ENCODE measurements at regions not wholly inside any gene's neighbourhood (a gene's known extent, or its start where the extent isn't known, plus 50 kb on each side); places are given as distances from the start of the nearest gene placed in this dataset.

DNA sequence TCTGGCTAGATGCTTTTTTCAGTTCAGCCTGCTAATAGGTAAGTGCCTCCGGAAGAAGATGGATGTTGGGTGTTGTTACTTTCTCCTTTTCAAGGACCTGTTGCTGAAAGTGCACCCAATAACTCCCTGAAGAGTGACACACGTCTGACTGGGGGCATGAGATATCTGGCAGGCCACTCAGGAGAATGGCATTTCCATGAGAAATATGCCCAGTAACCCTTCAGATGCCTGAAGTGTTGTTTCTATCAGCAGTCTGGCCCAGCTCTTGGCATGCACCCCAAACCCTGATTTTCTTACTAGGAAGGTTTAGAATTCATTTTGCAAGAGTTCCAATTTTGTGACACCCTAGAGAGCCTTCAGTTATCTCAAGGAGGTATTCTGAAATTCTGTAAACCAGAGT is 71.5 kb downstream of the ARHGAP35 start:
- TF ChIP-seq, protein P1, sequence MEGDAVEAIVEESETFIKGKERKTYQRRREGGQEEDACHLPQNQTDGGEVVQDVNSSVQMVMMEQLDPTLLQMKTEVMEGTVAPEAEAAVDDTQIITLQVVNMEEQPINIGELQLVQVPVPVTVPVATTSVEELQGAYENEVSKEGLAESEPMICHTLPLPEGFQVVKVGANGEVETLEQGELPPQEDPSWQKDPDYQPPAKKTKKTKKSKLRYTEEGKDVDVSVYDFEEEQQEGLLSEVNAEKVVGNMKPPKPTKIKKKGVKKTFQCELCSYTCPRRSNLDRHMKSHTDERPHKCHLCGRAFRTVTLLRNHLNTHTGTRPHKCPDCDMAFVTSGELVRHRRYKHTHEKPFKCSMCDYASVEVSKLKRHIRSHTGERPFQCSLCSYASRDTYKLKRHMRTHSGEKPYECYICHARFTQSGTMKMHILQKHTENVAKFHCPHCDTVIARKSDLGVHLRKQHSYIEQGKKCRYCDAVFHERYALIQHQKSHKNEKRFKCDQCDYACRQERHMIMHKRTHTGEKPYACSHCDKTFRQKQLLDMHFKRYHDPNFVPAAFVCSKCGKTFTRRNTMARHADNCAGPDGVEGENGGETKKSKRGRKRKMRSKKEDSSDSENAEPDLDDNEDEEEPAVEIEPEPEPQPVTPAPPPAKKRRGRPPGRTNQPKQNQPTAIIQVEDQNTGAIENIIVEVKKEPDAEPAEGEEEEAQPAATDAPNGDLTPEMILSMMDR (IDR thresholded peaks at IDR 0.05; ENCODE audit: insufficient read depth, low read length, poor library complexity, severe bottlenecking) = no peak
- H3K4me3 ChIP-seq (replicated peaks; ENCODE audit: low read depth, low read length) = no peak overlapping the region
- H3K36me3 ChIP-seq (ENCODE audit: control insufficient read depth, insufficient read depth, low read length) = peaks cover 1% of the 10 kb centered on the region
- no peak for DNase-seq (ENCODE audit: extremely low read depth, insufficient read length)
- H3K27me3 ChIP-seq (replicated peaks; ENCODE audit: control insufficient read depth, insufficient read depth, low read length) = no peaks in the 10 kb centered on the region

DNA sequence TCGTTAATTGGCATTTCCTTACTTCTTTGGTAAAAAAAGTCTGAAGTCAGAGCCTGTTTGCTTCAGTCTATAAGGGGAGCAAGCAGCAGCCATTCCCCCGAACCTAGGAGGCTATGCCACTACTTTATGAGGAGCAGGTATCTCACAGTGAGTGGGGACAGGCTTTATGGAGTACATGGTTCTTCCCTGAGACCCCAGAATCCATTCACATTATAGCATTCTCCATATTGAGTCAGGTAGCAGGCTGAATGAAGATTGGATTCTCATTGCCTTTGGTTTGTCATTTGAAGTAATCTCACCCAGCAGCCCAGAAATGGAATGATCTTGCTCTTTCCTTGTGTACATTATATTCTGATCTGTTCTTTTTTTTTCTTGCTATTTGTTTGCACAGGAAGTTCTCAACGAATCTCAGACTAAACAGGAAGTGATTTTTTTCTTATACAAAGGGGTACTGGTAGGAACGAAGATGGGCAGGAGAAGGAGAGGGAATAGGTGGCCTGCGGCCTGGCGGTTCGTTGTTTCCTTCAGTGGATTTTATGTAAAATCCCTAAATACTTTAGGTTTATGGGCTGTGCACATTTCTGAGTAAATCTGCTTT is 74.4 kb downstream of the ARHGAP35 start:
- H3K36me3 ChIP-seq (ENCODE audit: control insufficient read depth, insufficient read depth, low read length) = peaks cover 3% of the 10 kb centered on the region
- no peak for DNase-seq (ENCODE audit: extremely low read depth, insufficient read length)
- TF ChIP-seq, protein P1 (IDR thresholded peaks at IDR 0.05; ENCODE audit: insufficient read depth, low read length, poor library complexity, severe bottlenecking) = no peak
- no peaks in the 10 kb centered on the region for H3K27me3 ChIP-seq (replicated peaks; ENCODE audit: control insufficient read depth, insufficient read depth, low read length)
- H3K4me3 ChIP-seq (replicated peaks; ENCODE audit: low read depth, low read length) = no peak overlapping the region

DNA sequence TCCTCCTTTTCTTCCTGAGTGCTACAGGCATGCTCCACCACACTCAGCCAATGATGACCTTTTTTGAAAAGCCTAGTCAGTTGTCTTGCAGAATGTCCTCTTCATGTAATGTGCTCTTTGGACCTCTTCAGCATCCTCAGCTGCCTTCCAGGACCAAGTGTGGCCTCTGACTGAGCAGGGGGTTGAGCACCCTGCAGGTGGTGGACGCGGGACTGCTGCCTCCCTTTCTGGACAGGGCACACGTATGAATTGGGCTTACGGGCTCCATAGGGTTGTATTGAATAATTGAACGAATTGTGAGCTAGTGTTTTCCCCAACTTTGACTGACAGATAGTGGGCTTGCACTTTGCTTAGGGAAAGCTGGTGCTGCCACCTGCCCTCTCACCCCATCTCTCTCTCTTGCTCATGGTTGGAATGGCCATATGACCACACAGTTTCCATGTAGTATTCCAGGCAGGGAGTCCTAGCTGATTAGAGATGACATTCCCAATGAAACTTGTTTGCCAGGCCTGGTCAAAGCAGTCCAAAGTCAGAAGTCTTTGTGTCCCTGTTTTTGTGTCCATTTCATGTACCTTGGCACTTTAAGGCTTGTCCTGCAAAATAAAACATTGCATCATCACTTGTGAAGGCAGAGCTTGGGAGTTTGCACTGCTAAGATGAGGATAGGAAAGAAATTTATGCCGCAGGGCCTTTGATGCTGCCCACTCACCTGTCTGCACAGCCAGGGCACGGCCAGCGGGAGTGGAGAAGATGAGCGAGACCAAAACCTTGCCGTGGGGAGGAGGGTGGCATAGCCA is 76.3 kb upstream of the NPAS1 start:
- H3K27me3 ChIP-seq (replicated peaks; ENCODE audit: control insufficient read depth, insufficient read depth, low read length) = no peaks in the 10 kb centered on the region
- H3K36me3 ChIP-seq (ENCODE audit: control insufficient read depth, insufficient read depth, low read length) = peaks cover 3% of the 10 kb centered on the region
- no peak overlapping the region for H3K4me3 ChIP-seq (replicated peaks; ENCODE audit: low read depth, low read length)
- TF ChIP-seq, protein P1 (IDR thresholded peaks at IDR 0.05; ENCODE audit: insufficient read depth, low read length, poor library complexity, severe bottlenecking) = no peak
- DNase-seq (ENCODE audit: extremely low read depth, insufficient read length) = no peak

DNA sequence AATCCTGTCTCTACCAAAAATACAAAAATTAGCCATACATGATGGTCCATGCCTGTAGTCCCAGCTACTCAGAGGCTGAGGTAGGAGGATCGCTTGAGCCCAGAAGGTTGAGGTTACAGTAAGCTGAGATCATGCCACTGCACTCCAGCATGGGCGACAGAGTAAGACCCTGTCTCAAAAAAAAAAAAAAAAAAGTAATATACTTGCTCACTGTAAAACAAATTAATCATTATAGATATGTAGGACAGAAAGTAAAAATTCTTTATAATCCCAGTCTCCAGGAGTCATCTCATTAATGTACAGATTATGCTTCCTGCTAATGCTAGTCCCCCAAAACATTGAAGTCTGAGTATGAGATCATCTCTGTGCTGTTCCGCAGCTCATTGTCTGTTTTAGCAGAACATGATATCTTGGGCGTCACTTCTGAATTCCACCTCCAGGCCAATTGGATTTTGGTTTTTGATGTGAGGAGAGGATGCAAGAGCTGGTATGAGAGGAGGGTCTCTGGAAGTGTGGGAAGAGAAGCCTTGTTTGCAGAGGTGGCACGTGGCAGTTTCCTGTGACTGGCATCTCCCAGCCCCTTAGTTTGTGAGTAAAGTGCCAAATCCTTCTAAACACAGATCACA is 75.4 kb upstream of the NPAS1 start:
- TF ChIP-seq, protein P1 (IDR thresholded peaks at IDR 0.05; ENCODE audit: insufficient read depth, low read length, poor library complexity, severe bottlenecking) = no peak
- Histone ChIP-seq H3K27me3 (replicated peaks; ENCODE audit: control insufficient read depth, insufficient read depth, low read length) (no peaks in the 10 kb centered on the region), H3K36me3 (ENCODE audit: control insufficient read depth, insufficient read depth, low read length) (peaks cover 3% of the 10 kb centered on the region), H3K4me3 (replicated peaks; ENCODE audit: low read depth, low read length) (no peak overlapping the region)
- no peak for DNase-seq (ENCODE audit: extremely low read depth, insufficient read length)

DNA sequence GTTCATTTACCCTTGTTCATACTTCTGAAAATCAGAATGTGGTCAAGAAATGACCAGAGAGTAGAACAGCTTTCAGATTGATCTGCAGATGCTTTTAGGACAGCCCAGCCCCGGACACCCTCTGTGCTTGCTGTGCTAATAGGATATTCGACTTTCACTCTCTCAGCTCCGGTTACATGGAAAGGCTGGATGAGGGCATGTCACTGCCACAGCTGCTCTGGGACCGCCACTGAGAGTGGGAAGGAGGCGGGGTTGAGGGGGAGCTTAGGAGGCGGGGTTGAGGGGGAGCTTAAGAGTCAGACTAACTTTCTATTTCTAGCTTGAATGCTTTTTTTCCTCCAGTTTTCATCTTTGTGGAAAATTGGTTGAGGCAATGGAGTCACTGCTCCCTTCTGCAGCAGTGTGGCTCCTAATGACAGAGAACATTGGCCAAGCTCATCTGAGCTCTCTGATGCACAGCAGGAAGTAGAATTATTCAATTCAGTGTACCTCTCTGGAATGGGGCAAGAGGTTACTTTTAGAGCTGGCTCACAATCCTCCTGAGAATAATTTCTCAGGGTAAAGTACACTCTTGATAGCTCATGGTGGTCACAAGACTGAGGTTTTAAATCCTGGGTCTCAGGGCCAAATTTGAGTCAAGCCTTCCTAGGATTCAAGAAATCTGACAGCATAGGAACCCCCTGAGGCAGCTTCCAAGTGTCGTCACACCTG is 74.6 kb upstream of the NPAS1 start:
- no peaks in the 10 kb centered on the region for H3K27me3 ChIP-seq (replicated peaks; ENCODE audit: control insufficient read depth, insufficient read depth, low read length)
- TF ChIP-seq, protein P1 (IDR thresholded peaks at IDR 0.05; ENCODE audit: insufficient read depth, low read length, poor library complexity, severe bottlenecking) = no peak
- H3K4me3 ChIP-seq (replicated peaks; ENCODE audit: low read depth, low read length) = no peak overlapping the region
- H3K36me3 ChIP-seq (ENCODE audit: control insufficient read depth, insufficient read depth, low read length) = peaks cover 3% of the 10 kb centered on the region
- no peak for DNase-seq (ENCODE audit: extremely low read depth, insufficient read length)

Data from GM06990 (cell line).